ENCODE measurements at regions not wholly inside any gene's neighbourhood (a gene's known extent, or its start where the extent isn't known, plus 50 kb on each side); places are given as distances from the start of the nearest gene placed in this dataset.

DNA sequence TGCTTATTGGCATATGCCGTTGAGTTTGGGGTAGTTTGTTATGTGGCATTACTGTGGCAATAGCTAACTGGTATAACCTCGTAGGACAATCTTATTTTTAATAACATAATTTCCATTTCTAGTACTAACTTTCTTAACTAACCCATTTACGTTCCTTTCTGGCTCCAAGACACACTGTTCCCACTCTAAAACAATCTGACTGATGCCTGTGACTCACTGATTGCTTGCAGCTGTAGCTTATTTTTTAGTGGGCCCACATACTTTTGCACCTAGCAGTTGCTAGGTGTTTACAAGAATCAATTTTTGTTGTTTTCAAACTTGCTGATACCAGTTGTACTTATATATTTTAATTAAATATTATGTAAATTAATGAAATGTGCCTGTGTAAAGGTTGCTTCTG, 52.2 kb downstream of the FAT3 start:
- no peak for DNase-seq

- DNase-seq, result no peak
Observed at GRCh38 chr11:92277871-92278270, 53.3 kb downstream of the FAT3 start.

GRCh38 chr11:92278791-92279433, 54.3 kb downstream of the FAT3 start:
- no peak for DNase-seq

DNA sequence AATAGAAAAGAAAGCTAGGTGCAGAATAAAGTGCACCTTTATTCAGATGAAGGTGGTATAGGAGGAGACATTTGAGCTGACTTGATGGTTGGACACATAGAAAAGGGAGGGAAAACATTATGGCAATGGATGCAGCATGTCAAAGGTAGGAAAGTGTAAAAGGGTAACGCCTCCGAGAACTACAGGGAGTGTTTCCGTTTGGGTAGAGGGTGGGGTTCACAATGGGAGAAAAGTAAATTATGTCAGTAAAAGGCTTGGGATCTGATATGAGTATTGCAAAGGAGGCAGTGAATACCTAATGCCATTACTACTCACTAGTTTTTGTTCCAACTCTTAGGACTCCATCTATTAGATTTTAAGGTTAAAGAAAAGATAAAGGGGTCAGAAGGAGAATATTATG, 59.5 kb downstream of the FAT3 start:
- DNase-seq, result no peak

DNA sequence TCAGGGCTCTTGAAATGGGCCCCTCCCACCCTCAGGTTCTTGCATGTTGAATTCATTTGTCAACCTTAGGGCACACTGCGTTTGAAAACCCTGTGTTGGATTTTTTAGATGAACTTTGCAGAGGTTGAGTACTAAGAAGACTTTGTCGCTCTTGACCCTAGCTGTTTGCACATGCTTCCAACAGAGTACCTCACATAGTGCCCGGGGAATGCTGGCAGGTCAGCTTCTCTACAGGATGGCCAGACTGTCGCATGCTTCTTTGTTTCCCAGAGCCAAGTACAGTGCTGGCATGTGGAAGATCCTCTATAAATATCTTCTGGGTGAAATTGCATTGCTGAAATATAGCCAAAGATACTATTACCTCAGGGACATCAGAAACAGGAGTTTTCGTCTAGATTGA, 59.9 kb downstream of the FAT3 start:
- DNase-seq, result no peak

GRCh38 chr11:92285776-92286175, 61.2 kb downstream of the FAT3 start:
- DNase-seq, result no peak

DNA sequence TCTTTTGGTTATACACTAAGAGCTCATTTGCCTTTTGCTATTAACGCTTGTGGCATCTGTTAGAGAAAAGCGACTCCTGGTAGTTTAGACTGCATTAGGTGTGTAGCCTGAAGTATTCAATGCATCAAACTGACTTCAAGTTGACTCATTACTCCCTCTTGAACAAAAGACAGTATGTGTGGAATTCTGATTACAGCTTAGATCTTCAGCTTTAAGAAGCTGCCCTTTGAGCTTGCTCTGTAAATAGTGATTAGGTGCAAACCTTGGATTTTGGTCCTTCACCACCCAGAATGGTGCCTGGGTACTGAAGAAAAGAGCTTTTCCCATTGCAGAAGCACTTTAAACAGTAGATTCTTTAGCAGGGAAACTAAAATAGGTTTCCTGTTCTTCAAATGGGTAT, 62.1 kb downstream of the FAT3 start:
- DNase-seq, result no peak

DNA sequence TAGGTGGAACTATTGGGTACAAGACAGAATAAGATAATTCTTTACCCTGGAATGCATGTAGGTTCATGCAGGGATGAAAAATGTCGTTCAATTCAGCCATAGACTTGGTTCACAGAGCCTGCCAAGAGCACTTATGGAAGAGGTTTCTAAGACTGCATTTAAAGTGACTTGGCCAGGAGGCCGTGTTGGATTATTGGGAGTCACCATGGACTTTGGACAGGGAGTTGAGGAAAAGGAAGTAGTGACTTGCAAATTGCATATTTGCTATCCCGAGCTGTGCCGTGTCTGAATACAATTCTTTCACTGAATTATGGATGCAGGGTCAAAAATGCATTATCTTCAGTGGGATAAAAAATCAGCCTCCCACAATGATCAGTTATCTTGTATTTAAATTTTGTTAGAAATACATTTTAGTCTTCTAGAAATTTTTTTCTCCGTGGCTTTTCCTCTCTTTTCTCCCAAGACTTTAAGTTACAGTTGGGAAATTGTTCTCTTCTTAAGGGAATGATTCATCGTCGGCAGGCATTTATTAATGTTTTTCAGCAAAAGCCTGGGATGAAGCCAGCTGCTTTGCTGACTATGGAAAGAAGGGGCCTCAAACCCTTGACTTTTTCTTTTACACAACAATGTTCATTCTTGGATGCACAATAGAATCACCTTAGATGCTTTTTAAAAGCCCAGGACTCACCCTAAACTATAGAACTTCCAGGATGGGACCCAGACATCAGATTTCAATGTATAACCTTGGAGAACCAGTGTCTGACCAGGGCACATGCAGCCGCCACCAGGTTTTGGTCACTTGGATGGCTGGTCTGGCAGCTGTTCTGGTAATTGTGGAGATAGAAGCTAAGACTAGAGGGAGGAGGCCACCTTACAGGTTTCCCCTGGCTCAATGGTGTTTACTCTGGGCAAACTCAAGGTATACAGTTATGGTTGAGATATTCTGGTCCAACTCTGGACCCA, 70.8 kb downstream of the FAT3 start:
- DNase-seq, result no peak

- no peak for DNase-seq
Observed at GRCh38 chr11:92296138-92296515, 71.5 kb downstream of the FAT3 start.

GRCh38 chr11:92297567-92298553, 73.2 kb downstream of the FAT3 start:
- no peak for DNase-seq

GRCh38 chr11:92300876-92301275, 76.3 kb downstream of the FAT3 start:
- DNase-seq, result no peak

GRCh38 chr11:92302770-92303169, 78.2 kb downstream of the FAT3 start:
- no peak for DNase-seq

GRCh38 chr11:92304271-92304670, 79.7 kb downstream of the FAT3 start:
- DNase-seq, result no peak

GRCh38 chr11:92306966-92307510, 82.4 kb downstream of the FAT3 start:
- DNase-seq, result no peak

DNA sequence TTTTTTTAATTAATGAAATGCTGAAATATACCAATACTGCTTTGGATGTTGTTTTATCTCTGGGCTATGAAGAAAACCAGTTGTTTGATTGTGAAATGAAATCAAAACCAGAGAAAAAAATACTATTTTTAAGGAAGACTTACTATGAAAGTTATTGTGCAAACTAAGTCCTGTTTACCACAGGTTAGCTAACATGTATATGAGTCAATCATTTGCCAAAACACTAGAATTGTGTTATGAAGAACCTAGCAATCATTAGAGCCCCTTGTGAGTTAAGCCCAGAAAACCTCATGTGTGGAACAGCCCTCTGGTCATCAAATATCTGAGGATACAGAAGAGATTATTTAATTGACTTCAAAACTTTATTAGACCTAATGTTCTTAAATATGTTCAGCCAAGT, 83.7 kb downstream of the FAT3 start:
- DNase-seq, result no peak

GRCh38 chr11:92311616-92312449, 87.2 kb downstream of the FAT3 start:
- no peak for DNase-seq

DNA sequence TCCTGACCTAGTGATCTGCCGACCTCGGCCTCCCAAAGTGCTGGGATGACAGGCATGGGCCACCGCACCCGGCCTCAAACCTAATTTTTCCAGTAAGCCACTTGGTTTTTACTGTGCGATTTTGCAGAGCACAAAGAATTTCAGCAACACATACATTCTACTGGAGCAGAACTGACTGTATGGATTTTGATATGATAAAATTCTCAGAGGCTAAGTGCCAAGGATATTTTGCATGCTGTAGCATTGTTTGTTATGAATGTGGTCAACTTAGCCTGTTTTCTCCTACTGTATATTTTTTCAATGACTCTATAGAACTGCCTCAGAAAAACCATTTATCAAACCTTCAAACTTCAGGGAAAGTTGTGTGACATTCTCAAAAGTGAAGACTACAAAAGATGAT, 89.2 kb downstream of the FAT3 start:
- no peak for DNase-seq

GRCh38 chr11:92314499-92314898, 89.9 kb downstream of the FAT3 start:
- no peak for DNase-seq

- no peak for DNase-seq
Observed at GRCh38 chr11:92316106-92316809, 91.6 kb downstream of the FAT3 start.

DNA sequence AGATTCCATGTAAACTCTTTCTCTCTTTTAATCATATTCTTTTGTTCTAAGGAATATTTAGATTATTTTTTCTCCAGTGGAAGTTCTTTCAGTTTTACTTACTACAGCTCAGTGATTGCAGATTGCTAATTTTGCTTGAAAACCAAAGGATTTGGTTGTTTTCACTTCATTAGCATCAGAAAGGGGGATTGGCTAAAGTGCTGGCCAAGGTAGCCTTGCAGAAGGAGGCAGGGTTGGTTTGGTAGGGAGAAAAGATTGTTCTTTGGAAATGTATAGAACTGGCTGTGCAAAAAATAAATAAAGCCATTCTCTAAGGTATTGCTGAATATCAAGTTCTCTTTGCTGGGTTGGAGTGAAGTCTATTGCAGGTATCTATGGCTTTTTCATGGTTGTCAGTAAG, 92.6 kb downstream of the FAT3 start:
- no peak for DNase-seq

- no peak for DNase-seq
Observed at GRCh38 chr11:92317721-92318120, 93.1 kb downstream of the FAT3 start.

All from SHP77 treated with DMSO at 0.1 percent for 48 hours (cell line).